ENCODE measurements at regions not wholly inside any gene's neighbourhood (a gene's known extent, or its start where the extent isn't known, plus 50 kb on each side); places are given as distances from the start of the nearest gene placed in this dataset.

DNA sequence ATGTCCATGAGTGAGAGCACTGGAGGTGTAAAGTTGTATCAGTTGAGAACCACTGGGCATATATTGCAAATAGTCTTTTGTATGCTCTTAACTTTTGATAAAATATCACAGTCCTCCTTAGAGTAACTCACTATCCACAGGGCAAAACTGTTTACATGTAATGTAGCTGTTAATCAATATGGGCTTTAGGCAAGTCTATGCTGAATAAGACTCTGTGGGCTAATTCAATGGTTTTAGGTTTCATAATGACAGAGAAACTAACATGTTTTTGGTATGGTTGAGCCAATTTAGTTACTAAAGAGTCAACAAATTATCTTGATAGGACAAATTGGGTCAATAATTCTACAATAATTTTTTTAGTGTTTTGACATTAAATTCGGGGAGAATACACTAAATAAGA, 1134.9 kb upstream of the FAM98A start:
- Histone ChIP-seq H3K27me3 (no peaks in the 10 kb centered on the region), H3K4me1 (no peaks in the 10 kb centered on the region), H3K4me3 (no peak overlapping the region), H3K9me3 (no peaks in the 10 kb centered on the region), H3K27ac (no peak overlapping the region), H3K36me3 (replicated peaks in 1 of 2; ENCODE audit: insufficient read depth in 1 of 2, low read depth in 2 of 2) (no peaks in the 10 kb centered on the region)
- intact Hi-C loops (cut with DNase I) = no loop called here
- DNase-seq (no peak), ATAC-seq (no peak)
- WGBS, 2 donors = 57 to 71% methylated on average over 1 of the region's 1 CpG
- TF ChIP-seq, protein P1, sequence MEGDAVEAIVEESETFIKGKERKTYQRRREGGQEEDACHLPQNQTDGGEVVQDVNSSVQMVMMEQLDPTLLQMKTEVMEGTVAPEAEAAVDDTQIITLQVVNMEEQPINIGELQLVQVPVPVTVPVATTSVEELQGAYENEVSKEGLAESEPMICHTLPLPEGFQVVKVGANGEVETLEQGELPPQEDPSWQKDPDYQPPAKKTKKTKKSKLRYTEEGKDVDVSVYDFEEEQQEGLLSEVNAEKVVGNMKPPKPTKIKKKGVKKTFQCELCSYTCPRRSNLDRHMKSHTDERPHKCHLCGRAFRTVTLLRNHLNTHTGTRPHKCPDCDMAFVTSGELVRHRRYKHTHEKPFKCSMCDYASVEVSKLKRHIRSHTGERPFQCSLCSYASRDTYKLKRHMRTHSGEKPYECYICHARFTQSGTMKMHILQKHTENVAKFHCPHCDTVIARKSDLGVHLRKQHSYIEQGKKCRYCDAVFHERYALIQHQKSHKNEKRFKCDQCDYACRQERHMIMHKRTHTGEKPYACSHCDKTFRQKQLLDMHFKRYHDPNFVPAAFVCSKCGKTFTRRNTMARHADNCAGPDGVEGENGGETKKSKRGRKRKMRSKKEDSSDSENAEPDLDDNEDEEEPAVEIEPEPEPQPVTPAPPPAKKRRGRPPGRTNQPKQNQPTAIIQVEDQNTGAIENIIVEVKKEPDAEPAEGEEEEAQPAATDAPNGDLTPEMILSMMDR (IDR thresholded peaks at IDR 0.05) = no peak
- TF ChIP-seq POLR2A (IDR thresholded peaks at IDR 0.05) = no peak

DNA sequence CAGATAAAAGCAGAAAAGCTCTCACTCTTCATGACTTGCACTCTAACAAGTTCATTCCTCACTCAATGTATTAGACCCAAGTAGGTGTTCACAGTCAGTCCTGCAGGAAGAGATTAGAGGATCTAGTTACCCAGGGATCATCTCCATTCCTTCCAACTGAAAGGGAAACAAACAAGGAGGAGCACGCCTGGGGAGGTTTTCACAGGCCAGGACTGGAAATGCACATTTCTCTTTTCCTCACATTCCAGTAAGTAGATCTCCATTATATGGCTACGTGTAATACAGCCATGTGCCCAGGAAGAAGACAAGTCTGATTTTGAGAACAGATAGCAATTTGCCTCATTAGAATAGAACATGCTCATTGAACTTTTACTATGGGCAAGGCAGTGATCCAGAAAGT, 1132.2 kb upstream of the FAM98A start:
- Histone ChIP-seq H3K27ac (no peak overlapping the region), H3K4me3 (no peak overlapping the region), H3K27me3 (no peaks in the 10 kb centered on the region), H3K36me3 (replicated peaks in 1 of 2; ENCODE audit: insufficient read depth in 1 of 2, low read depth in 2 of 2) (no peaks in the 10 kb centered on the region), H3K4me1 (no peaks in the 10 kb centered on the region), H3K9me3 (no peaks in the 10 kb centered on the region)
- 90 to 92% methylated on average over 2 of the region's 2 CpGs for WGBS, 2 donors
- DNase-seq = no peak
- TF ChIP-seq POLR2A (IDR thresholded peaks at IDR 0.05) = no peak
- TF ChIP-seq, protein P1 (IDR thresholded peaks at IDR 0.05) = no peak
- ATAC-seq = no peak
- intact Hi-C loops (cut with DNase I) = no loop called here

DNA sequence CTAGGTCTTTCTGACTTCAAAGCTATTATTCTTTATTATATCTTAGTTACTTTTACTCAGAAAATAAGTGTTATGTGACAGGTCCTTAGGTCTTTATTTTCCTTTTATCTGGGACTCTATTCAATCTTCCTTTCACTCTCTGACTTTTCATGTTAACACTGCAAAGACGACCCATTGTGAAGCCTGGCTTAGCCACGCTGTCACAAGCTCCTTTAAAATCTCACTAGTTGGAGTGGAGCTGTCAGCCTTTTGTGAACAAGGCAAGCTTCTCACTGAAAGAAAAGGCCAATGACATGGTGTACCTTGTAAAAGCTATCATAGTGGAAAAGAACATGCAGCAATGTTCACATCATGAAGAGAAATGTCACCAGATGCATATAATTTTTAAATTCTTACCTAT, 1130.7 kb upstream of the FAM98A start:
- H3K9me3 ChIP-seq = no peaks in the 10 kb centered on the region
- H3K4me1 ChIP-seq = no peaks in the 10 kb centered on the region
- no peaks in the 10 kb centered on the region for H3K27me3 ChIP-seq
- no peak for DNase-seq
- no peak for ATAC-seq
- no peak overlapping the region for H3K27ac ChIP-seq
- no peak overlapping the region for H3K4me3 ChIP-seq
- intact Hi-C loops (cut with DNase I) = no loop called here
- WGBS, 2 donors = 40 to 42% methylated on average over 2 of the region's 2 CpGs
- TF ChIP-seq POLR2A (IDR thresholded peaks at IDR 0.05) = no peak
- TF ChIP-seq, protein P1 (IDR thresholded peaks at IDR 0.05) = no peak
- no peaks in the 10 kb centered on the region for H3K36me3 ChIP-seq (replicated peaks in 1 of 2; ENCODE audit: insufficient read depth in 1 of 2, low read depth in 2 of 2)

DNA sequence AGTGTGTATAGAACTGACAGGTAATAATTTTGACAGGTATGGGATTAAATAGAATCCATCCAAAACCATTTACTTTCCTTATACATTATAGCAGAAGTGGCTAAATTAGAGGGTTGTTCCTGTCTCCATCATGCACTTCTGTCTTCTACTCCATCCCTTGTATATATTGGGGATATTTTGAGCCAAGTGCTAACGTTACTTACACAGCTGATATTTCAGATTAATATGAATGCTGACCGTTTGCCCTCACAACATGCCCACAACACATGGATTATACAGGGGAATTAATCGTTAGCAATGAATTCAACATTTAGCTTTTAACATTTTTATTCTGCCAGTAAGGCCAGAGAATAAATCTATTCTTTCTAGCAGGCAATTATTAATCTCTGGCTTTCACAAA, 1125.0 kb upstream of the FAM98A start:
- H3K4me3 ChIP-seq = no peak overlapping the region
- H3K27ac ChIP-seq = no peak overlapping the region
- H3K27me3 ChIP-seq = no peaks in the 10 kb centered on the region
- H3K4me1 ChIP-seq = no peaks in the 10 kb centered on the region
- ATAC-seq (no peak), DNase-seq (no peak)
- intact Hi-C loops (cut with DNase I) = no loop called here
- H3K9me3 ChIP-seq = no peaks in the 10 kb centered on the region
- H3K36me3 ChIP-seq (replicated peaks in 1 of 2; ENCODE audit: insufficient read depth in 1 of 2, low read depth in 2 of 2) = no peaks in the 10 kb centered on the region
- TF ChIP-seq, protein P1 (IDR thresholded peaks at IDR 0.05) = no peak
- no peak for TF ChIP-seq POLR2A (IDR thresholded peaks at IDR 0.05)
- WGBS, 2 donors = 36 to 65% methylated on average over 3 of the region's 3 CpGs

DNA sequence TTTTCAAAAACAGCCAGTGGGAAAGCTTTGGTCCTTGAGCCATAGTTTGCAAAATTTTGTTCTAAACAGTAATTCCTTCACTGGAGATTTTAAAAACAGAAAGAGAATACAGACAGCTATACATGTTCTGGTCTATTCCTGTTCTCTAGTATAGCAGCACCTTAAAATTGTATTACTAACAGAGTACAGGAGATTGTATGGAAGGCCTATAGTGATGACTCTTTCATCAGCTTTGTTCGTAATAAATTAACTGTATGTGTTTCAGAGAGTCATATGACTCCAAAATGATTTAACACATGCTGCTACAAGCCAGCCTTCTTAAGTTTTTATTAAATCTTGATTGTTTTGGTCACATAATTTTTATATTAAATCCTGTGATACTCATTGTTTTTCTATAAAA, 1124.6 kb upstream of the FAM98A start:
- no peak for TF ChIP-seq POLR2A (IDR thresholded peaks at IDR 0.05)
- TF ChIP-seq, protein P1 (IDR thresholded peaks at IDR 0.05) = no peak
- ATAC-seq (no peak), DNase-seq (no peak)
- no peaks in the 10 kb centered on the region for H3K36me3 ChIP-seq (replicated peaks in 1 of 2; ENCODE audit: insufficient read depth in 1 of 2, low read depth in 2 of 2)
- no peaks in the 10 kb centered on the region for H3K4me1 ChIP-seq
- no peaks in the 10 kb centered on the region for H3K27me3 ChIP-seq
- H3K27ac ChIP-seq = no peak overlapping the region
- H3K4me3 ChIP-seq = no peak overlapping the region
- no peaks in the 10 kb centered on the region for H3K9me3 ChIP-seq
- 78 to 84% methylated on average over 1 of the region's 1 CpG for WGBS, 2 donors
- intact Hi-C loops (cut with DNase I) = no loop called here
